ENCODE measurements at regions not wholly inside any gene's neighbourhood (a gene's known extent, or its start where the extent isn't known, plus 50 kb on each side); places are given as distances from the start of the nearest gene placed in this dataset.

- no peaks in the 10 kb centered on the region for H3K36me3 ChIP-seq (ENCODE audit: control insufficient read depth, insufficient read depth, low read length)
- H3K4me2 ChIP-seq (ENCODE audit: low read length), result no peak overlapping the region
- H3K9ac ChIP-seq, result no peak overlapping the region
- H3K79me2 ChIP-seq, result no peaks in the 10 kb centered on the region
- no peak for TF ChIP-seq CTCF (IDR thresholded peaks at IDR 0.05)
- no peaks in the 10 kb centered on the region for H3K27me3 ChIP-seq (ENCODE audit: control insufficient read depth, insufficient read depth, low read length)
- H3K4me3 ChIP-seq (ENCODE audit: low read depth, low read length), result no peak overlapping the region
- no peak overlapping the region for H3K27ac ChIP-seq
- no peak overlapping the region for H2AFZ ChIP-seq
- H3K4me1 ChIP-seq, result no peaks in the 10 kb centered on the region
- H3K9me3 ChIP-seq (ENCODE audit: control insufficient read depth, low read length), result no peaks in the 10 kb centered on the region
These were observed 162.2 kb upstream of the BMPER start for GRCh38 chr7:33742999-33743587.

DNA sequence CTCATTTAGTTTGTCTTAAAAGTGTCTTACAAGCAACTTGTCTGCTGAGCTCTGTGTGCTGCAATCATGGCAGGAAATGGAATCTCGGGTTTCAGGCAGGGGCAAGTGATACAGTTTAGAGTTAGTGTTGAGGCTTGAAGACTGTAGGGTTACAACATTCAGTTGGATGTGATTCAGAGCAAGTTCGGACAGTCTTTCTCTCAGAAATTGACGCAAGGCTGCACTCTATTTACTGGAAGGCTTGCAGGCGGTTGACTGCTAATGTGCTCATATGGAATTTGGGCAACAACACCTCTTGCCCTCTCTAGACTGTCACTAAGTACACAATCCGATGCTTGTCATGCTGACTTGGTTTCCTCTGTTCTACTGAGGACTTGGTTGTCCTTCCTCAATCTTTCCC, 161.7 kb upstream of the BMPER start:
- Histone ChIP-seq H3K4me2 (ENCODE audit: low read length) (no peak overlapping the region), H2AFZ (no peak overlapping the region), H3K27me3 (ENCODE audit: control insufficient read depth, insufficient read depth, low read length) (no peaks in the 10 kb centered on the region), H3K4me3 (ENCODE audit: low read depth, low read length) (no peak overlapping the region), H3K9ac (no peak overlapping the region), H3K4me1 (no peaks in the 10 kb centered on the region), H3K36me3 (ENCODE audit: control insufficient read depth, insufficient read depth, low read length) (no peaks in the 10 kb centered on the region), H3K27ac (no peak overlapping the region), H3K9me3 (ENCODE audit: control insufficient read depth, low read length) (no peaks in the 10 kb centered on the region), H3K79me2 (no peaks in the 10 kb centered on the region)
- no peak for TF ChIP-seq CTCF (IDR thresholded peaks at IDR 0.05)

- Histone ChIP-seq H3K9me3 (ENCODE audit: control insufficient read depth, low read length) (no peaks in the 10 kb centered on the region), H3K79me2 (no peaks in the 10 kb centered on the region), H3K9ac (no peak overlapping the region), H3K4me3 (ENCODE audit: low read depth, low read length) (no peak overlapping the region), H3K27ac (no peak overlapping the region), H2AFZ (no peak overlapping the region), H3K27me3 (ENCODE audit: control insufficient read depth, insufficient read depth, low read length) (no peaks in the 10 kb centered on the region), H3K4me2 (ENCODE audit: low read length) (no peak overlapping the region), H3K4me1 (no peaks in the 10 kb centered on the region), H3K36me3 (ENCODE audit: control insufficient read depth, insufficient read depth, low read length) (no peaks in the 10 kb centered on the region)
- no peak for TF ChIP-seq CTCF (IDR thresholded peaks at IDR 0.05)
These were observed 160.9 kb upstream of the BMPER start for GRCh38 chr7:33744293-33745075.

GRCh38 chr7:33745934-33746333, 159.4 kb upstream of the BMPER start:
- Histone ChIP-seq H3K4me2 (ENCODE audit: low read length) (no peak overlapping the region), H3K79me2 (no peaks in the 10 kb centered on the region), H3K27ac (no peak overlapping the region), H3K4me3 (ENCODE audit: low read depth, low read length) (no peak overlapping the region), H3K4me1 (no peaks in the 10 kb centered on the region), H2AFZ (no peak overlapping the region), H3K36me3 (ENCODE audit: control insufficient read depth, insufficient read depth, low read length) (no peaks in the 10 kb centered on the region), H3K9ac (no peak overlapping the region), H3K27me3 (ENCODE audit: control insufficient read depth, insufficient read depth, low read length) (no peaks in the 10 kb centered on the region), H3K9me3 (ENCODE audit: control insufficient read depth, low read length) (no peaks in the 10 kb centered on the region)
- no peak for TF ChIP-seq CTCF (IDR thresholded peaks at IDR 0.05)

DNA sequence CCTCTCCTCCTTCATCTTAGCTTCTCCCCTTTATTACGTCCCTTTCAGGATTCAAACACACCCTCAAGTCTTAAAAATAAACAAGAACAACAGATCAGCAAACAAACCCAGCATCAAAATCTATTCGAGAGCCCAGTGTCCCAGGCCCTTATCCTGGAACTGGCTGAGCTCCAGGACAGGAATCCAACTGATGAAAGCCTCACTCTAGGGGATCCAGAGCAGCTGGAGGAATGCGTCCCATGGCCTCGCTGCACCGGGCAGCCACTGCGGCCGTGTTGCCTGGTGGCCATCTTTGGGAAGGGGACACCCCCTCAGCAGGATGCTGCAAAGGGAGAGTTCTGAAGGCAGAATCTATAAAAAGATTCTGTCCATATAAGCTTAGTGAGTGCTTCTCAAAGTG, 156.5 kb upstream of the BMPER start:
- Histone ChIP-seq H3K36me3 (ENCODE audit: control insufficient read depth, insufficient read depth, low read length) (no peaks in the 10 kb centered on the region), H3K4me2 (ENCODE audit: low read length) (no peak overlapping the region), H3K79me2 (no peaks in the 10 kb centered on the region), H3K27ac (no peak overlapping the region), H3K27me3 (ENCODE audit: control insufficient read depth, insufficient read depth, low read length) (no peaks in the 10 kb centered on the region), H3K4me3 (ENCODE audit: low read depth, low read length) (no peak overlapping the region), H3K9ac (no peak overlapping the region), H2AFZ (no peak overlapping the region), H3K9me3 (ENCODE audit: control insufficient read depth, low read length) (no peaks in the 10 kb centered on the region), H3K4me1 (no peaks in the 10 kb centered on the region)
- TF ChIP-seq CTCF (IDR thresholded peaks at IDR 0.05), result no peak

All from parathyroid adenoma (tissue), 2 donors.